MM.1S (cell line): ENCODE measurements at regions not wholly inside any gene's neighbourhood (a gene's known extent, or its start where the extent isn't known, plus 50 kb on each side); places are given as distances from the start of the nearest gene placed in this dataset.
"Not testable (repeated sequence)": the region's sequence is repeated elsewhere in the genome, so short reads cannot be mapped to it uniquely, and the experiment has no call there.

ENCODE experiments used
- EZH2 ChIP-seq: fragments of 300-600 bp; sonication (generic); optimal IDR thresholded peaks from 2 replicates; pipeline ENCODE3; 2017; ENCODE audit warnings: low read depth, mild to moderate bottlenecking, antibody characterized with exemption, low read length, mixed read lengths
- EZH2phosphoT487 ChIP-seq: fragments of 300-600 bp; sonication (generic); IDR thresholded peaks from 2 replicates; pipeline ENCODE4 v1.6.1; 2018; ENCODE audit warnings: antibody characterized with exemption, low read length
- TF ChIP-seq, protein P1 (sequence below): fragments of 300-600 bp; sonication (generic); IDR thresholded peaks from 2 replicates; pipeline ENCODE4 v1.5.1; 2016; ENCODE audit warnings: antibody characterized with exemption, low read length, mixed read lengths

DNA sequence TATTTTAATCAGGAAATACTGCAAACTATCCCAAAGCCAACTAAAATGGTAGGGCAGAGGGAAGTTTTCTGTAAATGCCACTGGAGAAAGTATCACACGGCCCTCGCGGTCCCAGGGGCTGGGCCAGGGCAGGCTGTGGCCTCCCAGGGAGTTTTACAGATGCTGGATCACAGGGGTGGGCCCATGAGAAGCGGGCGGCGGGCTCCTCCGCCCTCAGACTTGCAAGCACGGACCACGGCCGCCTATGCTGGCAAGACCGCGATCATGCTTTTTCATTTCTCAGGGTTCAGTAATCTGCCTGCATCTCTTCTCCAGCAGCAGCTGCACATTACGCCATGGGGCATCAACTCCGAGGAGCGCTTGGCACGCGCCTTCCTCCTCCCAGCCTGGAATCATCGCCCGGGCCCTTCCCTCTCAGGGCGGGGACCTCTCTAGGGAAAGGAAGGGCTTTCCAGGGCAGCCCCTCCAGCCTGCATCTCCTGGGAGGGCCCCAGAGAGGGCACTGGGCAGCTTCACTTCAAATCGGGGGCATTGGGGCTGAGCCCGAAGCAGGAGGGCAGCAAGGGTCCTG, 5420.7 kb upstream of the TPTE start:
- TF ChIP-seq, protein P1, sequence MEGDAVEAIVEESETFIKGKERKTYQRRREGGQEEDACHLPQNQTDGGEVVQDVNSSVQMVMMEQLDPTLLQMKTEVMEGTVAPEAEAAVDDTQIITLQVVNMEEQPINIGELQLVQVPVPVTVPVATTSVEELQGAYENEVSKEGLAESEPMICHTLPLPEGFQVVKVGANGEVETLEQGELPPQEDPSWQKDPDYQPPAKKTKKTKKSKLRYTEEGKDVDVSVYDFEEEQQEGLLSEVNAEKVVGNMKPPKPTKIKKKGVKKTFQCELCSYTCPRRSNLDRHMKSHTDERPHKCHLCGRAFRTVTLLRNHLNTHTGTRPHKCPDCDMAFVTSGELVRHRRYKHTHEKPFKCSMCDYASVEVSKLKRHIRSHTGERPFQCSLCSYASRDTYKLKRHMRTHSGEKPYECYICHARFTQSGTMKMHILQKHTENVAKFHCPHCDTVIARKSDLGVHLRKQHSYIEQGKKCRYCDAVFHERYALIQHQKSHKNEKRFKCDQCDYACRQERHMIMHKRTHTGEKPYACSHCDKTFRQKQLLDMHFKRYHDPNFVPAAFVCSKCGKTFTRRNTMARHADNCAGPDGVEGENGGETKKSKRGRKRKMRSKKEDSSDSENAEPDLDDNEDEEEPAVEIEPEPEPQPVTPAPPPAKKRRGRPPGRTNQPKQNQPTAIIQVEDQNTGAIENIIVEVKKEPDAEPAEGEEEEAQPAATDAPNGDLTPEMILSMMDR: not testable (repeated sequence)
- TF ChIP-seq EZH2, EZH2phosphoT487: not testable (repeated sequence)
